Loucy (cell line): ENCODE measurements at regions not wholly inside any gene's neighbourhood (a gene's known extent, or its start where the extent isn't known, plus 50 kb on each side); places are given as distances from the start of the nearest gene placed in this dataset.

Source experiments
- EZH2phosphoT487 ChIP-seq: fragments of 200-600 bp; IDR thresholded peaks from 2 replicates; pipeline ENCODE4 v1.6.1; 2018; ENCODE audit warnings: antibody characterized with exemption, mild to moderate bottlenecking, moderate library complexity, borderline replicate concordance
- TF ChIP-seq, protein P1 (sequence below): fragments of 200-600 bp; sonication (generic); conservative IDR thresholded peaks from 2 replicates; pipeline ENCODE4 v1.5.1; 2014; ENCODE audit warnings: mild to moderate bottlenecking, antibody characterized with exemption, low read length

DNA sequence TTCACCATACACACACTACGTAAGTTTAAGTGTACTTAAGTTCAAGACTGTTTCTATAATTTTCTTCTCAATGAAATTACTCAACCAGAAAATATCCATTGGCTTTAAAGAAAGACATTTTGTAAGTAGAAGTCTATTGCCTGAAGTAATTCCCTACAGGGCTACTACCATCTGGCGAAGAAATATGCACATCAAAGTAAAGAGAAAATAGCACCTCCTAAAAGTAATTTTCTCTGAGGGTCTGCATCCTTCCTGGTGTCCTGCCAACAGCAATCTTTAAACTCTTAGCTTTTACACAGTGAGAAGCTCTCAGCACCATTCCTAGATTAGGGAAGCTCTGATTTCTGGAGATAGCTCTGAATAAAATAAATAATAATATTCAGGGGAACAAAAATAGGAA lies 498.5 kb upstream of the TYRP1 start:
- TF ChIP-seq, protein P1, sequence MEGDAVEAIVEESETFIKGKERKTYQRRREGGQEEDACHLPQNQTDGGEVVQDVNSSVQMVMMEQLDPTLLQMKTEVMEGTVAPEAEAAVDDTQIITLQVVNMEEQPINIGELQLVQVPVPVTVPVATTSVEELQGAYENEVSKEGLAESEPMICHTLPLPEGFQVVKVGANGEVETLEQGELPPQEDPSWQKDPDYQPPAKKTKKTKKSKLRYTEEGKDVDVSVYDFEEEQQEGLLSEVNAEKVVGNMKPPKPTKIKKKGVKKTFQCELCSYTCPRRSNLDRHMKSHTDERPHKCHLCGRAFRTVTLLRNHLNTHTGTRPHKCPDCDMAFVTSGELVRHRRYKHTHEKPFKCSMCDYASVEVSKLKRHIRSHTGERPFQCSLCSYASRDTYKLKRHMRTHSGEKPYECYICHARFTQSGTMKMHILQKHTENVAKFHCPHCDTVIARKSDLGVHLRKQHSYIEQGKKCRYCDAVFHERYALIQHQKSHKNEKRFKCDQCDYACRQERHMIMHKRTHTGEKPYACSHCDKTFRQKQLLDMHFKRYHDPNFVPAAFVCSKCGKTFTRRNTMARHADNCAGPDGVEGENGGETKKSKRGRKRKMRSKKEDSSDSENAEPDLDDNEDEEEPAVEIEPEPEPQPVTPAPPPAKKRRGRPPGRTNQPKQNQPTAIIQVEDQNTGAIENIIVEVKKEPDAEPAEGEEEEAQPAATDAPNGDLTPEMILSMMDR, result no peak
- TF ChIP-seq EZH2phosphoT487, result no peak
